ENCODE measurements at regions not wholly inside any gene's neighbourhood (a gene's known extent, or its start where the extent isn't known, plus 50 kb on each side); places are given as distances from the start of the nearest gene placed in this dataset.

- CTCF ChIA-PET (ENCODE audit: partially characterized antibody) = interaction anchor here (0.9 kb wide), 1 partner anchor 91 kb away, joined by 3 read pairs; no protein-coding TSS in a partner anchor
- no peaks in the 10 kb centered on the region for H3K4me1 ChIP-seq (replicated peaks in 1 of 4; ENCODE audit: control insufficient read depth in 3 of 4, insufficient read depth in 4 of 4, low read length in 3 of 4)
- FAIRE-seq (no peak), DNase-seq (ENCODE audit: low read depth in 1 of 2, low spot score in 2 of 2) (no peak)
- H4K91ac ChIP-seq (replicated peaks; ENCODE audit: insufficient read length, low read length) = no peak overlapping the region
- no peak overlapping the region for H2BK15ac ChIP-seq (ENCODE audit: low read length)
- H3K9ac ChIP-seq (replicated peaks in 1 of 4; ENCODE audit: extremely low read depth in 1 of 4, low read depth in 3 of 4, low read length in 3 of 4) = no peak overlapping the region
- H3K36me3 ChIP-seq (ENCODE audit: control insufficient read depth in 2 of 4, insufficient read depth in 4 of 4, low read length in 3 of 4) = no peaks in the 10 kb centered on the region
- no peak overlapping the region for H2BK5ac ChIP-seq (ENCODE audit: low read depth, low read length)
- no peaks in the 10 kb centered on the region for H3K79me2 ChIP-seq (ENCODE audit: control insufficient read depth in 1 of 2, insufficient read depth in 2 of 2, low read length in 2 of 2)
- H3K23ac ChIP-seq (ENCODE audit: insufficient read length) = no peak overlapping the region
- no peak overlapping the region for H2BK120ac ChIP-seq (replicated peaks; ENCODE audit: low read depth, low read length)
- H4K20me1 ChIP-seq (replicated peaks in 1 of 2; ENCODE audit: control insufficient read depth in 1 of 2, insufficient read depth in 2 of 2, low read length in 2 of 2) = no peaks in the 10 kb centered on the region
- no peak overlapping the region for H4K8ac ChIP-seq (ENCODE audit: extremely low read depth, insufficient read depth, low read length)
- H3K23me2 ChIP-seq (ENCODE audit: low read depth, low read length) = no peaks in the 10 kb centered on the region
- WGBS, 2 experiments (ENCODE audit: extremely low coverage in 1 of 2, insufficient coverage in 1 of 2, insufficient read length in 1 of 2, insufficient replicate concordance in 2 of 2, low coverage in 1 of 2, low lambda C conversion rate in 2 of 2, missing lambda C conversion rate in 1 of 2) = 100% methylated on average over 1 of the region's 1 CpG; no CpG with 5 or more reads in 1 of the 2 experiments
- no peak overlapping the region for H2BK12ac ChIP-seq (ENCODE audit: low read depth, low read length)
- H3K14ac ChIP-seq (ENCODE audit: insufficient read length) = no peak overlapping the region
- no peak overlapping the region for H3K4me2 ChIP-seq (ENCODE audit: insufficient read depth in 1 of 2, low read depth in 2 of 2, low read length in 2 of 2)
- H3K79me1 ChIP-seq (ENCODE audit: low read depth, low read length) = no peaks in the 10 kb centered on the region
- no peak overlapping the region for H3K4me3 ChIP-seq (ENCODE audit: extremely low read depth in 1 of 4, insufficient read depth in 2 of 4, low read depth in 3 of 4, low read length in 4 of 4)
- H3K27ac ChIP-seq (ENCODE audit: low read depth, low read length) = no peak overlapping the region
- POLR2A ChIA-PET (ENCODE audit: partially characterized antibody) = no interaction called here
- no peaks in the 10 kb centered on the region for H3K9me3 ChIP-seq (ENCODE audit: insufficient read depth in 2 of 2, low read depth in 1 of 2, low read length in 1 of 2)
- no peak overlapping the region for H3K18ac ChIP-seq (ENCODE audit: extremely low read depth, low read length)
- H4K5ac ChIP-seq (ENCODE audit: insufficient read length, low read depth, low read length) = no peak overlapping the region
- H3K4ac ChIP-seq (replicated peaks; ENCODE audit: insufficient read length, low read depth, low read length) = no peak overlapping the region
- no peak overlapping the region for H2BK20ac ChIP-seq (ENCODE audit: low read length)
- H2AFZ ChIP-seq (ENCODE audit: low read length) = no peak overlapping the region
- no peak overlapping the region for H2AK5ac ChIP-seq (ENCODE audit: low read depth, low read length)
- TF ChIP-seq SRF (IDR thresholded peaks at IDR 0.05; ENCODE audit: low read depth, low read length) = no peak
- no peak for TF ChIP-seq SIX5 (IDR thresholded peaks at IDR 0.05; ENCODE audit: low read depth, low read length)
- TF ChIP-seq SAP30 (IDR thresholded peaks at IDR 0.05; ENCODE audit: insufficient read depth, insufficient replicate concordance, low read length) = no peak
- TF ChIP-seq NANOG (IDR thresholded peaks at IDR 0.05; ENCODE audit: insufficient read depth, low read depth, low read length, poor library complexity, severe bottlenecking) = no peak
- no peak for TF ChIP-seq EGR1 (IDR thresholded peaks at IDR 0.05; ENCODE audit: borderline replicate concordance, low read depth, low read length)
- TF ChIP-seq FOSL1 (IDR thresholded peaks at IDR 0.05; ENCODE audit: insufficient read depth, low read depth, low read length) = no peak
- no peak for TF ChIP-seq JUND (IDR thresholded peaks at IDR 0.05; ENCODE audit: low read length)
- no peak for TF ChIP-seq BRCA1 (IDR thresholded peaks at IDR 0.05; ENCODE audit: low read depth, low read length)
- TF ChIP-seq SIRT6 (IDR thresholded peaks at IDR 0.05; ENCODE audit: low read length) = no peak
- no peak for TF ChIP-seq EP300 (IDR thresholded peaks at IDR 0.05; ENCODE audit: borderline replicate concordance in 1 of 2, low read depth in 2 of 2, low read length in 2 of 2)
- no peak for TF ChIP-seq POLR2A (IDR thresholded peaks at IDR 0.05; ENCODE audit: control extremely low read depth in 1 of 2, low read depth in 2 of 2, low read length in 2 of 2)
- TF ChIP-seq CHD1 (IDR thresholded peaks at IDR 0.05; ENCODE audit: low read depth, low read length) = no peak
- H3K56ac ChIP-seq (replicated peaks; ENCODE audit: insufficient read length, low read depth, low read length) = no peak overlapping the region
- no peaks in the 10 kb centered on the region; a peak in 1 of 7 replicates for H3K27me3 ChIP-seq (replicated peaks in 1 of 4; ENCODE audit: control insufficient read depth in 3 of 4, extremely low read depth in 1 of 4, insufficient read depth in 3 of 4, low read length in 3 of 4)
Measured at GRCh38 chr6:149127212-149127611, 190.3 kb upstream of the TAB2 start.

Data from H1 (cell line).